DMS114 treated with DMSO at 0.1 percent for 48 hours (cell line): ENCODE measurements at regions not wholly inside any gene's neighbourhood (a gene's known extent, or its start where the extent isn't known, plus 50 kb on each side); places are given as distances from the start of the nearest gene placed in this dataset.

ENCODE experiments used
- DNase-seq: peaks from one replicate; lab custom pipeline; 2025; ENCODE audit not compliant: unreplicated experiment; lab: John Stamatoyannopoulos, UW

DNA sequence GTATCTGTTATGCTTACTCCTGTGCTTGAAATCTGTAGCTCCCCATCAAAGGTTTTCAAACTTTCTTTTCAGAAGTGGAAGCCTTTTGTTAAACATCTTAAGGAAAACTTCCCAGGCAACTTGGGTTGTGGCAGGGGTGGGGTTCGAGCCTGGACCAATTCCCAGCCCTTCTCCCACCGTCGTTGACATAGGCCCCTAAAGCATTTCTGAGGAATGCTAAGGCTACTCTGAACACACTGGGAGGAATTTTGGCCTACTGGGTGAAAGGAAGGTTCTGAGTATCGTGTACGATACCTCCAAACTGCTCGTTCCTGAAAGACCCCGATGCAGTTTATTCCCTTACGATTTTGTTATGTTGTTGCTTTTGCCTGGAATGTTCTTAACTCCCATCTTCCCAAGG is 56.1 kb upstream of the PMFBP1 start:
- no peak for DNase-seq

DNA sequence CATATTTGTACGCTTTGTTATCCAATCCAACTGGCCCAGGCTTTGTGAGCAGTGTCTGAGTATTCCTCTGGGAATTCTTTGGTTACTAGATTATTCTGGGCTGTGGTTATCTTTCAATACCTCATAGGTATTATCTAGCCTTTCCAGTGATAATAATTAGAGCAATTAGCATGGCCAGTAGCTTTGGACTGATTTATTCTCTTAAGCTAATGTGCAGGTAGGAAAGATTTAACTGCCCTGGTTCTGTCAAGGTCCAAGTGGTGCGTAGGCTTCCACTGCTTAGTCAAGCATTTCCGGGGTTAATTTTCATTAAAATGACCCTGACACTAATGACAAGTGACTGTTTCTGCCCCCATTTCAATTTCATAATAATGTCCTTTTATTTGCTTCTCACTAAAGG is 54.2 kb upstream of the PMFBP1 start:
- no peak for DNase-seq

DNA sequence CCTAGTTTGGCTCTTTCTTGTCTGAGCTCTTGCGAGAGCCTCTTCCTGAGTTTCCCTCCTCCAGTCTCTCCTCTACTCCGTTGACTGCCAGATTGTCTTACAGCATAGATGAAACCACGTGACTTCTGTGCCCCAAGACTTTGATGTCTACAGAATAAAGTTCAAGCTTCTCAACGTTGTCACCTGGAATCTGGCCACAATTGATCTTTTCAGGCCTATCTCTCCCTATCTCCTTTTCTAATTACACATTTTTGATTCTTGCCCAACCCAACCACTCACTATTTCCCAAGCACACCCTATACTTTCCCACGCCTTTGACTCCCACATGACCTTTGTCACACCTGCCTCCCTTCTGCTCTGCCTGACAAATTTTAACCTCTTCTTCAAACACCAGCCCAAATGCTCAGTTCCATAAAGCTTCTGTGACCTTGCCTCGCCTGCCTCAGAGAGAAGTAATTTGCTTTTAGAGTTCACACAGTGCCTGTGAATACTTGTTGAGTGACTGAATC is 52.4 kb upstream of the PMFBP1 start:
- no peak for DNase-seq

DNA sequence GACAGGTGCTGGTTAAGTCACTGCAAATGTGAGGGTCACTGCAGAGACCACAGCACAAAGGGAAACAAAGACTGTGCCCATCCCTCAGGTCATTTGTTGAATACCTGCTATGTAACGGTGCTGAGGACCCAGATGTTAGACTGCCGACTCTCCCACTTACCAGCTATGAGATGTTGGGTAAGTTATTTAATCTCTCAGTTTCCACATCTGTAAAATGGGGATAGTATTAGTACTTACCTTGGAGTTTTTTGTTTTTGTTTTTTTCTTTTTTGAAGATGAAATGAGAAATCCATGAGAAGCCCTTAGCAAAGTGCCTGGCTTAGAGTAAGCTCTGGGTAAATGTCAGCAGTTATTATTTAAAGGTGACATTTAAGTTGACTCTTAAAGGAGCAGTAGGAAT is 50.5 kb upstream of the PMFBP1 start:
- DNase-seq, result no peak
